NB4 (cell line): ENCODE measurements at regions not wholly inside any gene's neighbourhood (a gene's known extent, or its start where the extent isn't known, plus 50 kb on each side); places are given as distances from the start of the nearest gene placed in this dataset.

ENCODE experiments used
- POLR2A ChIP-seq: IDR thresholded peaks from 2 replicates; pipeline ENCODE4 v1.6.1; 2011; ENCODE audit warnings: mild to moderate bottlenecking; ENCODE audit not compliant: insufficient read length; ENCODE audit errors: extremely low read depth
- TF ChIP-seq, protein P1 (sequence below): IDR thresholded peaks from one replicate; pipeline ENCODE4 v1.5.1; 2012; ENCODE audit warnings: low read depth, low read length

DNA sequence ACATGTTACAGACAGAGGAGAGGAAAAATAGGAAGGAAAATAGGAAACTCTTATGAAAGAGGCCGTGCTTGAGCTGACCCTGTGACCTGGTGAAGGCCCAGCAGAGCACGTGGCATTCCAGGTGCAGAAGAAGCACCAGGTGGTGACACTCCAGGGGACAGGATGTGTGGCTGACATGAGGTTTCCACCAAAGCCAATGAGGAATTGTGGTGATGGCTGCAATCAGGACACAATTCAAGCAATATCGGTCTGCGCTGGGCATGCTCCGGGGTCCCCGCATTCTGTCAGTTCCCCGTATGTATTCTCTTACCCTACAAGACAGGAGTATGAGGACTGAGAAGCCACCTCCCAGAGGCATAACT is 504.2 kb downstream of the EIPR1 start:
- TF ChIP-seq, protein P1, sequence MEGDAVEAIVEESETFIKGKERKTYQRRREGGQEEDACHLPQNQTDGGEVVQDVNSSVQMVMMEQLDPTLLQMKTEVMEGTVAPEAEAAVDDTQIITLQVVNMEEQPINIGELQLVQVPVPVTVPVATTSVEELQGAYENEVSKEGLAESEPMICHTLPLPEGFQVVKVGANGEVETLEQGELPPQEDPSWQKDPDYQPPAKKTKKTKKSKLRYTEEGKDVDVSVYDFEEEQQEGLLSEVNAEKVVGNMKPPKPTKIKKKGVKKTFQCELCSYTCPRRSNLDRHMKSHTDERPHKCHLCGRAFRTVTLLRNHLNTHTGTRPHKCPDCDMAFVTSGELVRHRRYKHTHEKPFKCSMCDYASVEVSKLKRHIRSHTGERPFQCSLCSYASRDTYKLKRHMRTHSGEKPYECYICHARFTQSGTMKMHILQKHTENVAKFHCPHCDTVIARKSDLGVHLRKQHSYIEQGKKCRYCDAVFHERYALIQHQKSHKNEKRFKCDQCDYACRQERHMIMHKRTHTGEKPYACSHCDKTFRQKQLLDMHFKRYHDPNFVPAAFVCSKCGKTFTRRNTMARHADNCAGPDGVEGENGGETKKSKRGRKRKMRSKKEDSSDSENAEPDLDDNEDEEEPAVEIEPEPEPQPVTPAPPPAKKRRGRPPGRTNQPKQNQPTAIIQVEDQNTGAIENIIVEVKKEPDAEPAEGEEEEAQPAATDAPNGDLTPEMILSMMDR: no peak
- TF ChIP-seq POLR2A: no peak
